Stimulated activated CD4-positive, alpha-beta T cell treated with anti-CD3 and anti-CD28 coated beads, Interleukin-1b, Interleukin-23, amount 100 ng/mL, for 4 hours (primary cell): ENCODE measurements at regions not wholly inside any gene's neighbourhood (a gene's known extent, or its start where the extent isn't known, plus 50 kb on each side); places are given as distances from the start of the nearest gene placed in this dataset.

ENCODE experiments used
- DNase-seq, 2 donors: peaks; one replicate each; pipeline ENCODE4 v3.0.0-alpha.2; 2020; ENCODE audit warnings: low read depth in 2 of 2

DNA sequence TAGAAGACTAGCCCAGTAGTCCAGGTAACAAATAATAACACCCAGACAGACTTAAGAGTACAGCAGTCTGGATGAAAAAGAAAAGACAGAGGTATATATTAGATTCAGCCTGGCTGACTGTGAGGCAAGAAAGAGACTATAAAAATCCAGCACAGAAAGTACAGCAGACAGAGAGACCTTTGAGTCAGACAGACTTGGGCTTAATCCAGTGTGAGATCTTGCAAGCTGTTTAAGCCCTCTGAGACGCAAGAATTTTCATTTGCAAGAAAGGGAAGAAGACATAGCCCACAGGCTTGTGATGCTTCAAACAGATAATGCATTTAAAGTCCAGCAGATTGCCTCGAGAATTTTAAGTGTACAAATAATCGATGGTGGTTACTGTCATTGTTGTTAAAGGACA lies 471.4 kb downstream of the LIG4 start:
- no peak for DNase-seq

DNA sequence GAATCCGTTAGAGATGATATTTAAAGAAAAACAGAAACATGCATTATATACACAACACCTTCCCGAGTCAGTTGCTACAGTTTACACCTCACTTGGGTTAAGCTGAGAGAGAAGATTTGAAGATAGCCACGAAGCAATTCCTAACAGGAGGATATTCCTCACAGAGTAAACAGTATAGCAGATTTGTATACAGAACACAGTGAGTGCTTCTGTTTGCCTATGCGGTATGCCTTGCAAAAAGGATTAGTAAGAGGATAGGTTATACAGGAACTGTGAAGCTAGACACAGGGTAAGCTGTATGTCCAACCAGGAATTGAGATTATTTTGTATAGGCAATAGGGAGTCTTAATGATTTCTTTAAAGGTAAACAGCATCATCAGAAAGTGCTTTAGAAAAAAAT lies 471.8 kb downstream of the LIG4 start:
- no peak for DNase-seq

DNA sequence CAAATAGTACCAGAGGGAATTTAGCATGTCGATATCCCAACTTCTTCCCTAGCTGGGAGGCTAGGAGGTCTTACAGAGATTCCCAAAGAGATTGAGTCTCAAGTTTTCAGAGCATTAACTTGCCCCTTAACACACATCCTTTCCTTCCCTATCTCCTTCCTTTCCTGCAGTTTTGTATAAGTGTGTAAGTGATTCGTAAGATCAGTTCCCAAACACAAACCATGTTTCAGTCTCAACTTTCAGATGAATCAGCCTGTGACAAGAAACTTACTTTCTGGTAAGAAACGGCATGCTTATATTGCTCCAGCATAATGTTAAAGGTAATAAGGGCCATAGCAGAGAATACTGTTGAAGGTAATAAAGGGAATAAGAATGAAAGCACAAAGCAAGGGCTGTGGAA lies 472.2 kb downstream of the LIG4 start:
- no peak for DNase-seq

DNA sequence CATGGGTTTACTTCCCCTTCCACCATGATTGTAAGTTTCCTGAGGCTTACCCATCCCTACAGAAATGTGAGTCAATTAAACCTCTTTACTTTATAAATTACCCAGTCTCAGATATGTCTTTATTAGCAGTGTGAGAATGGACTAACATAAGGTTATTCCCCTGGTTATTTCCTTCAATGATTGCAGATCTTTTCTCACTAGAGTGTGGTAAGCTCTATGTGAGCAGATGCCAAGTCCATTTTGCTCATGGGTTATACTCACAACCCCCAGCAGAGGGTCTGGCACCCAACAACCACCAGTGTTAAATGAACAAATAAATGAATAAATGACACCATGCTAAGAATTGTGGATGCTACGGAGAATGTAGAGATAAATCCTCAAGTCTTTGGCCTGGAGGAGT lies 472.8 kb downstream of the LIG4 start:
- DNase-seq = no peak

DNA sequence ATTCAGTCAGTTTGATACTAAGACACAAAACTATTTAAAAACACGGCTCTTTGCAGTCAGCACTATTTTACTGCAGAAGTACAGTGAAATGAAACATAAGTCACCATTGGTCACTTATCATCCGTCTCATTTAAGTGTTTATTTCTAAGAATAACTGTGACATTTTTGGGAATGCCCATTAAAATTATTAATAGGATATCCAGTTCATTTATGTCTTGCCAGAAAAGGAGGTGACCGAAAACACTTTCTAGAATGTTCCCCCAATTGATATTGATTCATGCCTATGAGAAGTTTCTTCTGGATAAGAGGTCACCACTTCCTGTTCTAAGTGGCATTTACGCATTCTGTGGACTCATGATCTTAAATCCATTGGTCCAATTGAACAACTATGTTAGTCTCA lies 477.3 kb downstream of the LIG4 start:
- no peak for DNase-seq

DNA sequence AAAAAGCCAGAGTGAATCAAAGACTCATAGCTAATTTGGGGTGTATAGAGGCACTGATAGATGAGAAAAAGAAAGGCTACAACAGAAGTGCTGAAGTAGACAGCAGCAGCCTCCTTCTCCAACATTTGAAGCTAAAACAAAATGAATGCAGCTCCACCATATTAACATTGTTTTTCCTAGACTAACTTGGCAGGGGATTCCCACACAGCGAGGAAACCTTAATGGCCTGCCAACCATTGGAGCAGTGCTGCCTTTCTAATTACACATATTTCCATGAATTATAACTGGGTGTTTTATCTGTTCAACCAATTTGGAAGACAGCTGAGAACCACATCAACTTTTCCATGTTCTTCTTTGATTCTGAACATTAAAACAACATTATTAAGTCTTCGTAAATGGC lies 478.6 kb downstream of the LIG4 start:
- no peak for DNase-seq

DNA sequence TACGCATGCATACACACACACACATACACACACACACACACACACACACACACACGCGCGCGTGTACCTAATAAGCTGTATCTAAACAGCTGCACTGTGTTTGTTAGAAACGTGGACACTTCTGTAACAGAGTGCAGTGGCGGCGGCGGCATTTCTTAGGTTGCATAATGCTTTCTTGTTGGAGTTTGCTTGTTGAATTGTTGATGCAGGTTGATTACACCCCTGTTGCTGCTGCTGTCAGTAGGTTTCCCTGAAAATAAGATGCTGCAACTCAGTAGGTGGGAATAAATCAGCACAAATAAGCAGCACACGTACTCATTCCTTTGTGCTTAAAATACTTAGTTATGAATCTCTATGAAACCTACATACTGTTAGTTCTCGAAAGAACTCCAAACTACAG lies 479.2 kb downstream of the LIG4 start:
- no peak for DNase-seq

DNA sequence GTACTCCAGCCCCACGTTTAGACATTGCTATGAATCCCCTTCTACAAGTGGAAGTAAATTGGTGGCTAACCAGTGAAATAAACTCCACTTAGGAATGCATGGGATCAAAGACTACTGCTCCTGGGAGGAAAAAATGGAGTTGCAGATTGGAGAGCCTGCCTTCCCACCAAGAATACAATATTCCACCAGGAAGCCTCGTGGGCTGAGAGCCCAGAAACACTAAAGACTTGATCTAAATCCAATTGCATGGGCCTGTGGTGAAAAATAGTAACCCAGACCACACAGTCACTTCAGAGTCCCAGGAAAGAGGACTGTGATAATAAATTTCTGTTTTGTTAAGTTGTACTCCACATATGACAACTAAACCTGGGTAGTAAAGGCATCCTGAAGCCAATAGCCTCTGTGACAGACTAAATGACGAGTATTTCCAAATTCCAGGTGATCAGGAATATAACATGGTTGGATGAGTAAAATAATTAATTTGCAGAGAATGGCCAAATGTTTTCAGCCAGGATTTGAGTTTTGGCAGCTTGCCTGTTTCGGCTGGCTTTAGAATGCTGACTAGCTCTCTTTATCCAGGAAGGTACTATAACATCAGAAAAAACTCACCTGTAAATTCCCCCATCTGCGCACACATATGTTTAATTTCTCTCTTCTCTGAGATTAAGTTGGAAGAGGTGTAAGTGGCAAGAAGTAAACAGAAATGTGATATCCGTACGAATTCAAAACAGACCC lies 480.3 kb downstream of the LIG4 start:
- no peak for DNase-seq

DNA sequence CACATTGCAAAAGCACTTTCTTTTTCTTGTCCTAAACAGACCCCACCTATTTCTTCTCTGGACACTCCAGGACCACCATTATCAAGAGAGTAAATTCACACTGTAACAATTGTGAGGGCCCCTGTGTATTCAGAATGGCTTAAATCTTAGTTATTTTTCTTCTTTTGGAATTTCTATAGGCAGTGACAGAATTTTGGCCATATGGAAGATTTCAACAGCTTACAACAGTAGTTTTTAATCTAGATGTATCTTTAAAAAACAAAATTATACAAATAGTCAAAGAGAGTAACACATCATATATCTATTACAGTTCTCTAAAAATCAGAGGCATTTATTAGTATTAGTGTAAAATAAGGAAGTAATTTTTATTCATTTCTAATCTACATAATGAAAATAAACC lies 482.1 kb downstream of the LIG4 start:
- DNase-seq = no peak

DNA sequence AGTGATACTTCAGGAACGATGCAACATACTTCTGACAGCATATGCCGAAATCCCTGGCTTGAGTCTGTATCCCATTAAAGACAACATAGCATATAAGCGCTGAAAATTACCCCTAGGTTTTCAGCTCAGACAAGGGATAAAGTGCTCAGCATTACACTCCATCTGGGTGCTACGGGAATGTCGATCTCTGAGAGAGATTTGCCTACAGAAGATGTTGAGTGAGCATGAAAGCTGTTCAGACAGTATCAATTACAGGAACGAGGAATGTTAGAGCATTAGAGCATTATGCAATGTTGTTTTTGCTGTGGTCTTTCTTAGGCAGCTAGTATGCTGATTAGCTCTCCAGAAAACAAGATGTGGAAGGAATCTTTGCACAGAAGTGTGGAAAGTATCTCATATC lies 484.5 kb downstream of the LIG4 start:
- DNase-seq = no peak

DNA sequence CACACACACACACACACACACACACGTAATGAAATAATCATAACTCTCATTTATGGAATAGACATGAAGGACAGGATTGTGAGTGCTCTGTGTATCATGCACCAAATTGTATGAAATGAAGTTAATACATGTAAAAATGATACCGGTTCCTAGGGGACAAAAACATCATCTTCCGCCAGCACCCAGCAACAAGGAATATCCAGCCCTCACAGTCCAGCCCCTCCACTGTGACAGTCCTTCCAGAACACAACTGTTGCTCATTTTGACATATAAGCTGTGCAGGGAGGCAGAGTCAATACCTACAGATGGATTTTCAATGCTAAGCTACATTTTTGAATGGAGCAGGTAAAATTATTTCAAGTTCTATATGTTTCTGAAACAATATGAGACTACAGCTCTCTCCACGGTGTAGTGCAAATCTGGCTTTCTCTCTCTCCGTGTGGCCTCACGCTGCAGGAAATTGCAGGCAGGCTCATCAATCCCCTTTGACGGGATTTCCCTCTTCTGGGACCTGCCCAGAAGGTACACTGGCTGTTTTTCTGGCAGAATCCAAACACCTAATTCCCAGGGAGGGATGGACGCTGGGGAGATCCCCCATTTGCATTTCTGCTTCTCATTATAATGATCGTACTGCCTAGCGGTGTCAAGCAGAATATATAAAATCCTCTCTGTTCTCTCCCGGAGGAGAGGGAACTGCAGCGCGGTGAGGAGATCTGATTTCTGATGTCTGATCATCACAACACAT lies 494.0 kb downstream of the LIG4 start:
- no peak for DNase-seq

DNA sequence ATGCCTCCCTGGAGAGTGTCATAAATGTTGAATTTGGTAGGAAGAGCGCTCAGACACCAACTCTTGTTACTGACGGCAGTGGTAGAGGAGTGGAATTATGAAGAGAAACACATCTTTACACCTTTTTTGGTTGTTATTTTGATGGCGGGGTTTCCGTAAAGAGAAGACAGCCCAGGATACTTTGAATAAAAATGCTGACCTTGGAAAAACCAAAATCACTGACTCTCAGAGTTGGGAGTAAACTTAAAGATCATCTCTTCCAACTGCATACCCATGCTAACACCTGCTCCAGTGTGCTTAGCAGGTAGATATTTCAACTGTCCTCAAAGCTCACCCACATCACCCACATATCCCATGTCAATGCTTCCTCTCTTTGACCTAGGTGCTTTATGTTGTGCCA lies 498.6 kb downstream of the LIG4 start:
- DNase-seq = no peak

DNA sequence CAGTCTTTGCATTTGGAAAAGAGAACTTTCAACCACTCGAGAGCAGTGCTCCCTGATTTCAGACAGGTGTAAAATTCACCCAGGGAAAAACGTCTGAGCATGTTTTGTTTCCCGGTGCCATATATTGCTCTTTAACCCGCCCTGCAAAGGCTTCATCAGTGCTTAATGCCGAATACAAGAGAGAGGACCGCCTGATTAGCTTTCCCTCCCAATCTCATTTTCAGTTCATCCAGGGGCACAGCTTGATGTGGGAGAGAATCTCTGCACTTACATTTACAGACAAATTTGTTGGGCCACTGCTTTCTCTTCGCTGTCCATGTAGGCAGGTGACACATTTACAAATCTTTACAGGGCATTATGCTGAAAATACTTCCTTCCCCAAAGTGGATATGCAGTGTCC lies 499.1 kb downstream of the LIG4 start:
- no peak for DNase-seq

DNA sequence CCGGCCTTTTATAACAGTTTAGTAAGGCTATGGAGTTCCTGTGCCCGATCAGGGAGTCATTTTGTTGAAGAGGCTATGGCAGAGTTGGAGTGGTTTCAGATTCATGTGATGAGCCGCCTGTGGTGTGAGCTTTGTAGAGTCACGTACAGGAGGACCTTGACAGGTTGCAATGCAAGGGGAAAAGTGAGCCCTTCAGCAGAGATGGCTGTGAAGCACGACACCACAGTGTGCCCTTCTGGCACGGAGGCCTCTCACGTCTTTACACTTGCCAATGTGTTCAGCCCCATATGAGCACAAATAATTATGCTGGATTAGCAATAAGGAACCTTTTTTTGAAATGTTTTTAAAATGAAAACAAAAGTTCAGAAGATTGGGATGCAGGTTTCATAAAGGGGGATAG lies 499.8 kb downstream of the LIG4 start:
- no peak for DNase-seq

DNA sequence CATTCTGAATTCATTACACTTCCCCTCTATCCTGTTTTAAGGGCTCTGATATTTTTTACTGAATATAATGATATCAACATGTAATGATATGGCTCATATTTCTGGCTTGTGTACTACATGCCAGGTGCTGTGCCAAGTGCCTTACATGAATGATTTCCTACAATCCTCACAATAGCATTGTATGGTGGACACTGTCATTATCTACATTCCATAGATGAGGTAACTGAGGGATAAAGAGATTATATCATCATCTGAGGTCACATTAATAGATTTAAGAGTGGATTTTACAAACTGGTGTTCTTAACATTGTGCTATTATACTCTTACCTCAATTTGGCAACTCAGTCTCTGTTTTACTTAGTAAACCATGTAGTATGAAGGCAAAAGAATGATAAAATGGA lies 502.0 kb downstream of the LIG4 start:
- DNase-seq = no peak

DNA sequence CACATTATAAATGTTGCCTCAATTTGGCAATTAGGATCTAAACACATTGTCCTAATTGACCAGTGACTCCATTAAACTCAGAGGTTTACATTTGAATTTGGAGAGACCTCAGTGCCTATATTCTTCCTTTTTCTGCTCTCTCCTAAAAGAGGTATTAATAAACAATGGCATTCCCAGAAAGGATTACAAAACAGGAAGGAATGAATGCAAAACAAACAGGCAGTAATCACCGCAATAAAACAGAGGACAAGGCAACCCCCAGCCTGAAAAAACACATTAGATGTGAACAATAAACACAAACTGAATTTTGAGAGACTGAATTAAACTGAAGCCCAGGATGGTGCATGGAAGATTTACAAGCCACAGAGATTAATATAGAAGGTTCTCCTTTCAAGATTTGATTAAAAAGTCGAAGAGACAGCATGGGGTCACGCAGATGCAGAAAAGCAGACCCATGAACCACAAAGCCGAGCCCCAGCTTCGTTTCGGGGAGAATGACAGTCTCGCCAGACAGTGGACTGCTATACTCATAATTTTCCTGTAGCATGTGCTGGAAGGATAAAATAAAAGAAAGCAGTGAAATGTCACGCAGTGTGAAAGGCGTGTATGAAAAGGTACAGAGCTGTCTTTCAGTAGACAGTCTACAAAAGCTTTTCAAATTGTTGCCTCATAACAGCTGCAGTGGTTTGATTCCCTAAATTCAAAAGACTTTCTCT lies 503.0 kb downstream of the LIG4 start:
- no peak for DNase-seq

DNA sequence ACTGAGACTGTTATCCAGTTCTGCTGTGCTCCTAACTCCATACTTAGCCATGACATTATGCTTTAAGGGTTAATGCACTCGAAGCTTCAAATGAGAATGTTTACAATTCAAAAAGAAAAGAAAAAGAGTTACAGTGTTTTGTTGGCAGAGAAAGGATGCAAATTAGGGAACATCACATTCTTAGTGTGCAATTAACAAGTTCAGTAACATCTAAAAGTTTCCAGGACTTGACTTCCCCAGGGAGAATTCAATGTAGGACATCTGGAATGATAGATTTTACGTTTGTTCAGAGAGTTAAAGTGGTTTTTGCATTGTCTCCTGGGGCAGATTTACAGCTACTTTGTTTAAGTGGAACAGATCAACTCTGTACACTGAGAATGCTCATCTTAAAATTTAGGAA lies 525.2 kb downstream of the LIG4 start:
- no peak for DNase-seq

DNA sequence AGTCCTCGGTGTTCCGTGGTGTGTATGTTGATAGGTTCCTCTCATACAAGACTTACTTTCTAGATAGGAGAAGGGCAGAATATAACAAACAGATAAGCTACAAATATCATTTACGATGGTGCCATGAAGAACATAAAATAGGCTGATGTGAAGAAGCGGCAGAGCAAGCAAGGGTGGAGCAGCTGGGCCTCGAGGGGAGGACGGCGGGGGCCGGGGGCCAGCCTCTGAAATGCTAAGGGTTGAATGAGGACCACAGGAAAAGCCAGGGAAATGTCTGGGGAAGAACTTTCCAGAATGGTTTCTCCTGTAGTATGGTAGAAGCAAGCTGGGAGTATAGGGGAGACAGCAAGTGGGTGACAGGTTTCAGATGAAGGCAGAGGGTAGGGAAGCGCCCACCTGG lies 529.5 kb downstream of the LIG4 start:
- DNase-seq = no peak

DNA sequence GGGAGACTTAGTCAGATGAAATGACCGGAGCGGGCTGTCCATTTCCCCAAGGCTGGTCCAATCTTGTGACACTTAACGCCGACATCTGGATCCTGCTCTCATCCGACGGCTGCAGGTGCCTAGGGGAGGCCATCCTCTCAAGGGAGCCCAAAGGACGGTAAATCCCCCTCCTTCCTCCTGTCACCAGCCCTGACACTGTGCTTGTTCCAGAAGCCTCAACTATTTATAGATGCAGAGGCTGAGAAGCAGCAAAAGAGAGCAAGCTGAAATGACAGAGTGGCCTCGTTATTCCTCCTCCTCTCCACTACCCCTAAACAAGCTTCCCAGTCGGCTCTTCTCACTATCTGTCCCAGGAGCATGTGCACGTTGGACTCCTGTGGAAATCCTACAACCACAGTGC lies 533.7 kb downstream of the LIG4 start:
- DNase-seq = no peak

DNA sequence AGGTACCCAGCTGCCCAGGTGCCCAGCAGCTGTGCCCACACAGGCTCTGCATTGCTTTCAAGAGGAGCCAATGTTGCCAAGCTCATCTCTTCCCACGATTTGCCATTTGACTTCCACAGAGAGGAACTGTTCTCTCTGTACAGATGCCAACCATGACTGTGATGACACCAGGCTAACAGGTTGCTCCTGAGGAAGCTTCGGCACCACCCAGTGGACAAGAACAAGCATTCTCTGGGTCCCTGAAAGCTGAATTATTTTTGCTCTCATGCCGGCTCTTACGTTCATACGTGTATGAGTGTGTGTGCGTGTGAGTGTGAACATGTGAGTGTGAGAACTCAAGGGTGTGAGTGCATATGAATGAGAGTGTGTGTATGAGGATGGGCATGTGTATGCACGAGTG lies 535.2 kb downstream of the LIG4 start:
- no peak for DNase-seq

DNA sequence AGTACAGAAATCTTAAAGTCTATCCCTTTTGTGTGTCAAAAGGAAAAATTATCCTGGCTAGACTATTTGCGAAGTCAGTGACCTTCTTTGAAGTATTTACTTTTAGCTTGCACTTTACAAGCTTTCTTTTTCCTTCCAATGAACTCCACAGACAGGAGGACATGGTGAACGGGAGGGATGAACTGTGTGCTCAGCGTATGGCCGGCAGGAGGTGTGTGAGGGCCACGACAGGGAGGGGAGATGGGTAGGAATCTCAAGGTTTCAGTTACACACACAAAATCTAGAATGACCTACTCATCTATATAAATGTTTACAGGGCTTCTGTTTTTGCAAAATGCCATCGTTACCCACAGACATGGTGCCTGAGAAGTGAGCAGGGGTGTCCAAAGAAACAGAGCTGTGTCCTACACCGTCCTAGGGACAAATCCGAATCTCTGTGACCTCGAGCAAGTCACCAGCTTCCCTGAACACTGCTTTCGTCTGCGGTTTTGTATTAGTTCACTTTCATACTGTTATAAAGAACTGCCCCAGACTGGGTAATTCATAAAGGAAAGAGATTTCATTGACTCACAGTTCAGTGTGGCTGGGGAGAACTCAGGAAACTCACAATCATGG lies 537.2 kb downstream of the LIG4 start:
- no peak for DNase-seq

DNA sequence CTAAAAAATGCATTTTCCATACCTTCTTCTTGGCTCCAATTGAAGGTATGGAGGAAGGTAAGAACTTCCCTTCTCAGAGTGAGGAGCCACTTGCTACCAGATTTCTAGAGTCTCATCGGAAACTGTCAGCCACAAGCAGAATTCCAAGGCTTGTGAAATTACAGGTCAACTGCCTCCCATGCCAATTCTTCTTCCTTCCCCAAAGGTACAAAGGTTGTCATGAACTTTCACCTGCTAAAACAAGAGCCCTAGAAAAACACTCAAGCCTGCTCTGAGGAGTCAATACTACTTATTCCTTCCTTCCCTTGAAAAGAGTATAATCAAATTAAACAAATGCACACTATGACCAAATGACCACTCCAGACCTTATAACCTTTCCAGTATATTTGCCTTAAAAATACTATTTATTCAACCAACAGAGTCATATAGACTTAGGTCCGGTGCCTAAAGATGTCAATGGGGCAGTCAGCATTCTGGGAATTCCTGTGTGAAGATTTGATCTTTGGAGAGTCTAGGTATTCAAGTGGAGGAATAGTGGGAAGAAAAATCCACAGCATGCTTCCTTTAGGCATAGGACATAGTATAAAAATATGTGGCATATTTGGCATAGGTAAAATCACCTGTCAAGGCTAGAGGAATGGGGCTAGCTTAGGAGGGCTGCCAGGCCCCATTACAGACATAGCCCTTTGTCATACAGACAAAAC lies 539.3 kb downstream of the LIG4 start:
- no peak for DNase-seq
